ENCODE measurements at regions not wholly inside any gene's neighbourhood (a gene's known extent, or its start where the extent isn't known, plus 50 kb on each side); places are given as distances from the start of the nearest gene placed in this dataset.

DNA sequence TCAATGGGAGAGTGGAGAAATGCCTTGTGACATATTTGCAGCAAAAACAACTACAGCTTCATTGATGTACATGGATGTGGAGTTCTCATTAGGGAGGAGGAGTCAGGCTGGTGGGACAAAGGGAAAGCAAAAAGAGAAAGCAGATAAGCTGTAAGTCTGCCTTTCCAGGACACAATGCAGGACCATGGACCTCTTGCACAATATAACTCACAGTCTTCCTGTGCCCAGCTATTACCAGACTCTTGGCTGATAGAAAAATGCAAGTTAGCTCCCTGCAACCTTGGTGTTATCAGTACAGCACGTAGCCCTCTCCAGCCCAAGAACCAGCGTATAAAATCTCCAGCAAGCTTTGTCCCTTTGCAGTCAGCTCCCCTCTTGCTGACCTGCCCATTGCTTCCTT lies 232.3 kb downstream of the NFATC2 start:
- no peaks in the 10 kb centered on the region for H3K9me3 ChIP-seq (replicated peaks; ENCODE audit: control insufficient read depth, insufficient read depth, low read depth, low read length)
- TF ChIP-seq CEBPB (tag; IDR thresholded peaks at IDR 0.05) = peak; percentile 38; the same call in 1 of the 2 replicates
- no peak for TF ChIP-seq FOS (IDR thresholded peaks at IDR 0.05; ENCODE audit: extremely low read depth, insufficient read length)
- intact Hi-C loops (cut with micrococcal nuclease) = no loop called here
- no peaks in the 10 kb centered on the region for H3K79me2 ChIP-seq (ENCODE audit: control insufficient read depth, insufficient read depth, low read length)
- H3K27me3 ChIP-seq (ENCODE audit: control insufficient read depth in 2 of 2, insufficient read depth in 2 of 2, low read length in 2 of 2) = peaks cover 5 to 28% of the 10 kb centered on the region in 2 experiments; a peak in 3 of 5 replicates
- H3K4me2 ChIP-seq (ENCODE audit: insufficient read depth, low read length) = no peak overlapping the region
- H3K9ac ChIP-seq (ENCODE audit: insufficient read depth in 1 of 2, low read depth in 2 of 2, low read length in 2 of 2) = no peak overlapping the region
- H3K4me3 ChIP-seq = no peak overlapping the region
- no peak overlapping the region for H2AFZ ChIP-seq (ENCODE audit: low read depth, low read length)
- no peaks in the 10 kb centered on the region for H4K20me1 ChIP-seq (replicated peaks; ENCODE audit: control insufficient read depth, insufficient read depth, low read length)
- peaks cover 0 to 5% of the 10 kb centered on the region in 2 experiments; a peak in 1 of 5 replicates for H3K4me1 ChIP-seq (replicated peaks in 1 of 2; ENCODE audit: control insufficient read depth in 2 of 2, insufficient read depth in 2 of 2, low read length in 2 of 2)
- DNase-seq (ENCODE audit: extremely low read depth in 1 of 4, low spot score in 3 of 4) = no peak
- H3K9me1 ChIP-seq (ENCODE audit: control insufficient read depth, insufficient read depth, low read length) = no peaks in the 10 kb centered on the region
- ChIA-PET CTCF (ENCODE audit: low intra/inter-chr PET ratio) (no interaction called here), POLR2A (no interaction called here)
- no peak for ATAC-seq
- no TSS peak for BruUV-seq (replicated peaks)
- in situ Hi-C loops (cut with MboI) = no loop called here
- FAIRE-seq = no peak
- WGBS (ENCODE audit: insufficient coverage, low coverage, missing lambda C conversion rate) = 0% methylated on average over 2 of the region's 2 CpGs
- H3K36me3 ChIP-seq (ENCODE audit: control insufficient read depth, insufficient read depth, low read length) = no peaks in the 10 kb centered on the region
- H3K27ac ChIP-seq (ENCODE audit: extremely low read depth, low read depth, low read length) = no peak overlapping the region

DNA sequence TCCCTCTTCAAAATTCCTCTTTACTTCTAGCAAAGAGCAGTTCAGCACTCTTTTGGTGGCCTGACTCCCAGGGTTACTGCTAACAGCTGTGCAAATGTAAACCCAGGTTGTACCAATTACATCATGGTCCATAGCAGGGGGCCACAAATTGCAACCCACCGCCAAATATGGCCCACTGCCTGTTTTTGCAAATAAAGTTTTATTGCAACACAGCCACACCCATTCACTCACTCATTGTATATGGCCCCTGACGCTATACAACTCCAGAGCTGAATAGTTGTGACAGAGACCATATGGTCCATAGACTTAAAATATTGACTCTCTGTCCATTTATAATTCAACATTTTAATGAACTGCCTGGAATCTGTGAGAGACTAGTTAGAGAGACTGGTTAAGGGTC lies 233.4 kb downstream of the NFATC2 start:
- FAIRE-seq (no peak), DNase-seq (ENCODE audit: extremely low read depth in 1 of 4, low spot score in 3 of 4) (no peak), ATAC-seq (no peak)
- no peaks in the 10 kb centered on the region for H3K36me3 ChIP-seq (ENCODE audit: control insufficient read depth, insufficient read depth, low read length)
- peaks cover 3 to 17% of the 10 kb centered on the region in 2 experiments; a peak in 3 of 5 replicates for H3K27me3 ChIP-seq (ENCODE audit: control insufficient read depth in 2 of 2, insufficient read depth in 2 of 2, low read length in 2 of 2)
- no peak overlapping the region for H3K4me3 ChIP-seq
- 0% methylated on average over 2 of the region's 2 CpGs for WGBS (ENCODE audit: insufficient coverage, low coverage, missing lambda C conversion rate)
- H3K9me3 ChIP-seq (replicated peaks; ENCODE audit: control insufficient read depth, insufficient read depth, low read depth, low read length) = no peaks in the 10 kb centered on the region
- no peaks in the 10 kb centered on the region for H3K9me1 ChIP-seq (ENCODE audit: control insufficient read depth, insufficient read depth, low read length)
- no peaks in the 10 kb centered on the region for H3K79me2 ChIP-seq (ENCODE audit: control insufficient read depth, insufficient read depth, low read length)
- ChIA-PET CTCF (ENCODE audit: low intra/inter-chr PET ratio) (no interaction called here), POLR2A (interaction anchor here (1.0 kb wide), 1 partner anchor 245 kb away, joined by 3 read pairs; no protein-coding TSS in a partner anchor)
- in situ Hi-C loops (cut with MboI) = loop anchor here (5.0 to 10.0 kb wide), 2 partner anchors 322 to 514 kb away; partner anchors contain the start of gene BCAS4
- intact Hi-C loops (cut with micrococcal nuclease) = loop anchor here (10.0 kb wide), 1 partner anchor 514 kb away; the partner anchor contains the start of gene BCAS4
- H3K9ac ChIP-seq (ENCODE audit: insufficient read depth in 1 of 2, low read depth in 2 of 2, low read length in 2 of 2) = no peak overlapping the region
- no TSS peak for BruUV-seq (replicated peaks)
- peaks cover 0 to 5% of the 10 kb centered on the region in 2 experiments; a peak in 1 of 5 replicates for H3K4me1 ChIP-seq (replicated peaks in 1 of 2; ENCODE audit: control insufficient read depth in 2 of 2, insufficient read depth in 2 of 2, low read length in 2 of 2)
- H3K4me2 ChIP-seq (ENCODE audit: insufficient read depth, low read length) = no peak overlapping the region
- H3K27ac ChIP-seq (ENCODE audit: extremely low read depth, low read depth, low read length) = no peak overlapping the region
- no peaks in the 10 kb centered on the region for H4K20me1 ChIP-seq (replicated peaks; ENCODE audit: control insufficient read depth, insufficient read depth, low read length)
- no peak overlapping the region for H2AFZ ChIP-seq (ENCODE audit: low read depth, low read length)
- TF ChIP-seq ZNF764 (CRISPR knock-in tag; IDR thresholded peaks at IDR 0.05; ENCODE audit: low read depth) = no peak
- TF ChIP-seq, protein P1, sequence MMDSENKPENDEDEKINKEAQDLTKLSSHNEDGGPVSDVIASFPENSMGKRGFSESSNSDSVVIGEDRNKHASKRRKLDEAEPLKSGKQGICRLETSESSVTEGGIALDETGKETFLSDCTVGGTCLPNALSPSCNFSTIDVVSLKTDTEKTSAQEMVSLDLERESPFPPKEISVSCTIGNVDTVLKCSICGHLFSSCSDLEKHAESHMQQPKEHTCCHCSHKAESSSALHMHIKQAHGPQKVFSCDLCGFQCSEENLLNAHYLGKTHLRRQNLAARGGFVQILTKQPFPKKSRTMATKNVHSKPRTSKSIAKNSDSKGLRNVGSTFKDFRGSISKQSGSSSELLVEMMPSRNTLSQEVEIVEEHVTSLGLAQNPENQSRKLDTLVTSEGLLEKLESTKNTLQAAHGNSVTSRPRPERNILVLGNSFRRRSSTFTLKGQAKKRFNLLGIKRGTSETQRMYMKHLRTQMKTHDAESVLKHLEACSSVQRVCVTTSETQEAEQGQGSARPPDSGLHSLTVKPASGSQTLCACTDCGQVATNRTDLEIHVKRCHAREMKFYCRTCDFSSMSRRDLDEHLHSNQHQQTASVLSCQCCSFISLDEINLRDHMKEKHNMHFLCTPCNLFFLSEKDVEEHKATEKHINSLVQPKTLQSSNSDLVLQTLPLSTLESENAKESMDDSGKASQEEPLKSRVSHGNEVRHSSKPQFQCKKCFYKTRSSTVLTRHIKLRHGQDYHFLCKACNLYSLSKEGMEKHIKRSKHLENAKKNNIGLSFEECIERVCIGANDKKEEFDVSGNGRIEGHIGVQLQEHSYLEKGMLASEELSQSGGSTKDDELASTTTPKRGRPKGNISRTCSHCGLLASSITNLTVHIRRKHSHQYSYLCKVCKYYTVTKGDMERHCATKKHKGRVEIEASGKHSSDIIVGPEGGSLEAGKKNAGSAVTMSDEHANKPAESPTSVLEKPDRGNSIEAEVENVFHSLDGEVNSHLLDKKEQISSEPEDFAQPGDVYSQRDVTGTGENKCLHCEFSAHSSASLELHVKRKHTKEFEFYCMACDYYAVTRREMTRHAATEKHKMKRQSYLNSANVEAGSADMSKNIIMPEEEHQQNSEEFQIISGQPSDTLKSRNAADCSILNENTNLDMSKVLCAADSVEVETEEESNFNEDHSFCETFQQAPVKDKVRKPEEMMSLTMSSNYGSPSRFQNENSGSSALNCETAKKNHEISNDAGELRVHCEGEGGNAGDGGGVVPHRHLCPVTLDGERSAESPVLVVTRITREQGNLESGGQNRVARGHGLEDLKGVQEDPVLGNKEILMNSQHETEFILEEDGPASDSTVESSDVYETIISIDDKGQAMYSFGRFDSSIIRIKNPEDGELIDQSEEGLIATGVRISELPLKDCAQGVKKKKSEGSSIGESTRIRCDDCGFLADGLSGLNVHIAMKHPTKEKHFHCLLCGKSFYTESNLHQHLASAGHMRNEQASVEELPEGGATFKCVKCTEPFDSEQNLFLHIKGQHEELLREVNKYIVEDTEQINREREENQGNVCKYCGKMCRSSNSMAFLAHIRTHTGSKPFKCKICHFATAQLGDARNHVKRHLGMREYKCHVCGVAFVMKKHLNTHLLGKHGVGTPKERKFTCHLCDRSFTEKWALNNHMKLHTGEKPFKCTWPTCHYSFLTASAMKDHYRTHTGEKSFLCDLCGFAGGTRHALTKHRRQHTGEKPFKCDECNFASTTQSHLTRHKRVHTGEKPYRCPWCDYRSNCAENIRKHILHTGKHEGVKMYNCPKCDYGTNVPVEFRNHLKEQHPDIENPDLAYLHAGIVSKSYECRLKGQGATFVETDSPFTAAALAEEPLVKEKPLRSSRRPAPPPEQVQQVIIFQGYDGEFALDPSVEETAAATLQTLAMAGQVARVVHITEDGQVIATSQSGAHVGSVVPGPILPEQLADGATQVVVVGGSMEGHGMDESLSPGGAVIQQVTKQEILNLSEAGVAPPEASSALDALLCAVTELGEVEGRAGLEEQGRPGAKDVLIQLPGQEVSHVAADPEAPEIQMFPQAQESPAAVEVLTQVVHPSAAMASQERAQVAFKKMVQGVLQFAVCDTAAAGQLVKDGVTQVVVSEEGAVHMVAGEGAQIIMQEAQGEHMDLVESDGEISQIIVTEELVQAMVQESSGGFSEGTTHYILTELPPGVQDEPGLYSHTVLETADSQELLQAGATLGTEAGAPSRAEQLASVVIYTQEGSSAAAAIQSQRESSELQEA (IDR thresholded peaks at IDR 0.05; ENCODE audit: low read depth) = no peak

Measured in K562 (cell line).